CD14-positive monocyte (primary cell): ENCODE measurements at regions not wholly inside any gene's neighbourhood (a gene's known extent, or its start where the extent isn't known, plus 50 kb on each side); places are given as distances from the start of the nearest gene placed in this dataset.

ENCODE experiments used
- DNase-seq, 3 donors: peaks; one replicate each; pipeline ENCODE4 v3.0.0-alpha.2; 2011 to 2022
- H2AFZ ChIP-seq: 2 replicates; pipeline ENCODE4 v1.6.0; 2012; ENCODE audit warnings: mild to moderate bottlenecking, low read depth, low read length, inconsistent platforms; ENCODE audit not compliant: insufficient read depth, poor library complexity, severe bottlenecking
- H3K27ac ChIP-seq, 2 donors: 1 replicate in 1 of 2; 2 replicates in 1 of 2; pipeline ENCODE4 v1.5.1; 2012 to 2013; ENCODE audit warnings: low read length in 2 of 2, control low read depth in 1 of 2, inconsistent platforms in 1 of 2, low read depth in 1 of 2, mild to moderate bottlenecking in 1 of 2
- H3K27me3 ChIP-seq, 2 donors: one replicate each; pipeline versions ENCODE4 v1.6.0 to v1.6.1; 2011 to 2013; ENCODE audit warnings: low read length in 2 of 2; ENCODE audit not compliant: control insufficient read depth in 2 of 2, insufficient read depth in 2 of 2
- H3K36me3 ChIP-seq, 2 donors: replicated peaks in 1 of 2; 1 replicate in 1 of 2; 2 replicates in 1 of 2; pipeline versions ENCODE4 v1.5.1 to v1.6.1; 2012 to 2013; ENCODE audit warnings: low read length in 2 of 2, control low read depth in 1 of 2, inconsistent platforms in 1 of 2, mild to moderate bottlenecking in 1 of 2; ENCODE audit not compliant: insufficient read depth in 2 of 2, control insufficient read depth in 1 of 2
- H3K4me1 ChIP-seq, 2 donors: 1 replicate in 1 of 2; 2 replicates in 1 of 2; pipeline versions ENCODE4 v1.5.1 to v1.6.1; 2012 to 2013; ENCODE audit warnings: low read length in 2 of 2, control low read depth in 1 of 2, inconsistent platforms in 1 of 2, mild to moderate bottlenecking in 1 of 2, moderate library complexity in 1 of 2; ENCODE audit not compliant: insufficient read depth in 2 of 2, control insufficient read depth in 1 of 2
- H3K4me2 ChIP-seq: replicated peaks from 2 replicates; pipeline ENCODE3; 2012; ENCODE audit warnings: low read length, moderate library complexity, mild to moderate bottlenecking; ENCODE audit not compliant: poor library complexity, severe bottlenecking; ENCODE audit errors: extremely low read depth
- H3K4me3 ChIP-seq, 3 experiments: fragments of 200-600 bp in 1 of 3; sonication (generic) in 1 of 3; replicated peaks in 1 of 3; 1 replicate in 2 of 3; 2 replicates in 1 of 3; pipeline ENCODE4 v1.5.1; 2011 to 2013; ENCODE audit warnings: low read length in 3 of 3, mild to moderate bottlenecking in 3 of 3, control low read depth in 2 of 3, low read depth in 2 of 3, inconsistent platforms in 1 of 3, moderate library complexity in 1 of 3
- H3K79me2 ChIP-seq: 2 replicates; pipeline ENCODE4 v1.6.0; 2012; ENCODE audit warnings: mild to moderate bottlenecking, control low read depth, inconsistent platforms, low read length, moderate library complexity; ENCODE audit not compliant: insufficient read depth
- H3K9ac ChIP-seq: 2 replicates; pipeline ENCODE4 v1.6.0; 2017; ENCODE audit warnings: low read length, mild to moderate bottlenecking; ENCODE audit not compliant: insufficient read depth, poor library complexity, severe bottlenecking
- H3K9me3 ChIP-seq, 2 donors: replicated peaks in 1 of 2; 1 replicate in 1 of 2; 2 replicates in 1 of 2; pipeline versions ENCODE4 v1.5.1 to v1.6.1; 2012 to 2013; ENCODE audit warnings: low read length in 2 of 2, control low read depth in 1 of 2; ENCODE audit not compliant: control insufficient read depth in 1 of 2, insufficient read depth in 1 of 2
- H4K20me1 ChIP-seq: 2 replicates; pipeline ENCODE4 v1.6.0; 2012; ENCODE audit warnings: mild to moderate bottlenecking, low read length, control low read depth, moderate library complexity; ENCODE audit not compliant: insufficient read depth
- H3K27ac Mint-ChIP-seq, 7 donors: one replicate each; pipeline ENCODE4 v1.8.0; 2020; ENCODE audit warnings: mild to moderate bottlenecking in 7 of 7, mixed read lengths in 7 of 7, moderate library complexity in 6 of 7, inconsistent platforms in 2 of 7
- H3K27me3 Mint-ChIP-seq, 3 donors: one replicate each; pipeline ENCODE4 v1.8.0; 2021 to 2022; ENCODE audit warnings: low read depth in 3 of 3, mild to moderate bottlenecking in 3 of 3, mixed read lengths in 3 of 3, moderate library complexity in 3 of 3, inconsistent platforms in 1 of 3
- H3K36me3 Mint-ChIP-seq, 2 donors: one replicate each; pipeline ENCODE4 v1.8.0; 2020; ENCODE audit warnings: mixed read lengths in 2 of 2, inconsistent platforms in 1 of 2, mild to moderate bottlenecking in 1 of 2
- H3K4me1 Mint-ChIP-seq: one replicate; pipeline ENCODE4 v1.8.0; 2020; ENCODE audit warnings: mild to moderate bottlenecking, mixed read lengths
- H3K4me3 Mint-ChIP-seq, 2 donors: one replicate each; pipeline ENCODE4 v1.8.0; 2020; ENCODE audit warnings: mild to moderate bottlenecking in 2 of 2, mixed read lengths in 2 of 2, moderate library complexity in 1 of 2
- H3K9me3 Mint-ChIP-seq, 7 donors: one replicate each; pipeline ENCODE4 v1.8.0; 2020 to 2022; ENCODE audit warnings: mixed read lengths in 7 of 7, mild to moderate bottlenecking in 6 of 7, moderate library complexity in 6 of 7, inconsistent platforms in 2 of 7
- WGBS: methylation state at CpG from one replicate; pipeline ENCODE4 v1.1.5; 2013; ENCODE audit warnings: missing lambda C conversion rate; ENCODE audit not compliant: insufficient coverage; 5-methylcytosine and 5-hydroxymethylcytosine counted together
- intact Hi-C, 2 donors: fragments of 100-400 bp; cut with micrococcal nuclease; formaldehyde crosslinking; loops; one replicate each; pipeline versions ENCODE4 v1.15.0 to v1.15.1; 2023
- TF ChIP-seq, protein P1 (sequence below): fragments of 200-600 bp; IDR thresholded peaks from one replicate; pipeline ENCODE4 v1.8.0; 2022; ENCODE audit warnings: antibody characterized with exemption, mild to moderate bottlenecking

DNA sequence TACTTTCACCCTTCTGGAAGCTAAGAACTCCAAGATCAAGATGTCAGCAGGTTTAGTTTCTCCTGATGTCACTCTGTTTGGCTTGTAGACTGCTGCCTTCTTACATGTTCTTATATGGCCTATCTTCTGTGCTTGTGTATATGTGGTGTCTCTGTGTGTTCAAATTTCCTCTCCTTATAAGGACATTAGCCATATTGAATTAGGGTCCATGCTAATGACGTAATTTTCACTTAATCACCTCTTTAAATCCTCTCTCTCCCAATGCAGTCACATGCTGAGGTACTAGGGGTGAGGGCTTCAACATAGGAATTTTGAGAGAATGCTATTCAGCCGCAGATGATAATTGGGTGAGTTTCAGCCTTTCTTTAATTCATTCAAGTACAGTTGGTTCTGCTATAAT lies 458.3 kb upstream of the SYT4 start:
- Mint-ChIP-seq H3K4me3 (no peak overlapping the region), H3K9me3 (peaks cover 0 to 7% (median 1%) of the 10 kb centered on the region in 7 donors), H3K36me3 (no peaks in the 10 kb centered on the region), H3K27ac (no peak overlapping the region), H3K4me1 (no peaks in the 10 kb centered on the region), H3K27me3 (no peaks in the 10 kb centered on the region)
- Histone ChIP-seq H3K4me1 (no peaks in the 10 kb centered on the region), H3K4me2 (no peak overlapping the region), H3K79me2 (no peaks in the 10 kb centered on the region), H3K9ac (no peak overlapping the region), H4K20me1 (no peaks in the 10 kb centered on the region), H3K36me3 (no peaks in the 10 kb centered on the region), H3K9me3 (no peaks in the 10 kb centered on the region), H3K27me3 (no peaks in the 10 kb centered on the region), H2AFZ (no peak overlapping the region), H3K27ac (no peak overlapping the region), H3K4me3 (no peak overlapping the region)
- intact Hi-C loops = no loop called here
- TF ChIP-seq, protein P1, sequence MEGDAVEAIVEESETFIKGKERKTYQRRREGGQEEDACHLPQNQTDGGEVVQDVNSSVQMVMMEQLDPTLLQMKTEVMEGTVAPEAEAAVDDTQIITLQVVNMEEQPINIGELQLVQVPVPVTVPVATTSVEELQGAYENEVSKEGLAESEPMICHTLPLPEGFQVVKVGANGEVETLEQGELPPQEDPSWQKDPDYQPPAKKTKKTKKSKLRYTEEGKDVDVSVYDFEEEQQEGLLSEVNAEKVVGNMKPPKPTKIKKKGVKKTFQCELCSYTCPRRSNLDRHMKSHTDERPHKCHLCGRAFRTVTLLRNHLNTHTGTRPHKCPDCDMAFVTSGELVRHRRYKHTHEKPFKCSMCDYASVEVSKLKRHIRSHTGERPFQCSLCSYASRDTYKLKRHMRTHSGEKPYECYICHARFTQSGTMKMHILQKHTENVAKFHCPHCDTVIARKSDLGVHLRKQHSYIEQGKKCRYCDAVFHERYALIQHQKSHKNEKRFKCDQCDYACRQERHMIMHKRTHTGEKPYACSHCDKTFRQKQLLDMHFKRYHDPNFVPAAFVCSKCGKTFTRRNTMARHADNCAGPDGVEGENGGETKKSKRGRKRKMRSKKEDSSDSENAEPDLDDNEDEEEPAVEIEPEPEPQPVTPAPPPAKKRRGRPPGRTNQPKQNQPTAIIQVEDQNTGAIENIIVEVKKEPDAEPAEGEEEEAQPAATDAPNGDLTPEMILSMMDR = no peak
- no CpG with 5 or more reads among the region's 2 CpGs for WGBS
- DNase-seq = no peak

GRCh38 chr18:43744960-43745745 lies 467.9 kb upstream of the SYT4 start:
- Mint-ChIP-seq H3K9me3 (peaks cover 0 to 17% (median 4%) of the 10 kb centered on the region in 7 donors), H3K36me3 (no peaks in the 10 kb centered on the region), H3K4me1 (no peaks in the 10 kb centered on the region), H3K27ac (no peak overlapping the region), H3K4me3 (no peak overlapping the region), H3K27me3 (no peaks in the 10 kb centered on the region)
- Histone ChIP-seq H3K4me2 (no peak overlapping the region), H3K4me1 (no peaks in the 10 kb centered on the region), H4K20me1 (no peaks in the 10 kb centered on the region), H2AFZ (no peak overlapping the region), H3K79me2 (no peaks in the 10 kb centered on the region), H3K9me3 (peaks cover 0 to 4% of the 10 kb centered on the region in 2 donors), H3K4me3 (no peak overlapping the region), H3K27me3 (no peaks in the 10 kb centered on the region), H3K36me3 (no peaks in the 10 kb centered on the region), H3K9ac (no peak overlapping the region), H3K27ac (no peak overlapping the region)
- 80% methylated on average over 1 of the region's 2 CpGs for WGBS
- intact Hi-C loops = no loop called here
- DNase-seq = no peak
- TF ChIP-seq, protein P1 = no peak
